Fibroblast of peridontal ligament (primary cell): ENCODE measurements at regions not wholly inside any gene's neighbourhood (a gene's known extent, or its start where the extent isn't known, plus 50 kb on each side); places are given as distances from the start of the nearest gene placed in this dataset.
"Not testable (repeated sequence)": the region's sequence is repeated elsewhere in the genome, so short reads cannot be mapped to it uniquely, and the experiment has no call there.

Experiments
- DNase-seq: peaks from one replicate; pipeline ENCODE4 v3.0.0-alpha.2; 2010; ENCODE audit errors: extremely low read depth

DNA sequence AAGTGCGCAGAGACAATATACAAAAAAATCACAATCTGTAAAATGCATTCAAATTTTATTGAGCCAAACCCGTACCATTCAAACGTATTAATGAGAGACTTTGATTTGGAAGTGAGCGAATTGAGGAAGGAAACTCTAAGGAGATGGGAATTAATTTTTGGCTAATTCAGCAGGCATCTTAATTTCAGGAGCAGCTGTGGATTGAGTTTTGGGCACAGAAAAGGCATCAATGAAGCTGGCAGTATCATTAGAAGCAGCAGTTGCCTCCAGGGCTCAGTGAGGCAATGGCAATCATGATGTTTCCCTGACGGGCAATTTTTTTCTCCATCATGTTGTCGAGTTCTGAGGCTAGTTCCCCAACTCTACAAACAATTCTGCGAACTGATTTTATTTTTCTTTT is 2041.6 kb downstream of the NCAM2 start:
- DNase-seq, result no peak

DNA sequence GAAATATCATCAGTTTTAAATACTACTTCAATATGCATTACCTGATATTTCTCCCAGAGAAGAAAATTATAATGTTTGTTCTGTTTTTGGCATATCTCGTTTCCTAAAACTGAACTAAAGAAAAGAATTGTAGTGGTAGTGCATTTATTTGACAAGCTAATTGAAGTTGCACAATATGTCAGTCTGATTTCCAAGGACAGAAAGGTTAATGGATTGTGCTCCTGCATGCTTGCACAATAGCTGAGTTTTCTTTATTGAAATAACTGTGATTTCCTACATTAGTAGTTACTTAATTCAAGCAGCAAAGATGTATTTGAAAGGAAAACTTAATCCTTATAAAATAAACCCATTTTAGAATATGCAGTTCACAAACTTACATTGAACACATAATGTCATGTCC is 2047.7 kb downstream of the NCAM2 start:
- no peak for DNase-seq

DNA sequence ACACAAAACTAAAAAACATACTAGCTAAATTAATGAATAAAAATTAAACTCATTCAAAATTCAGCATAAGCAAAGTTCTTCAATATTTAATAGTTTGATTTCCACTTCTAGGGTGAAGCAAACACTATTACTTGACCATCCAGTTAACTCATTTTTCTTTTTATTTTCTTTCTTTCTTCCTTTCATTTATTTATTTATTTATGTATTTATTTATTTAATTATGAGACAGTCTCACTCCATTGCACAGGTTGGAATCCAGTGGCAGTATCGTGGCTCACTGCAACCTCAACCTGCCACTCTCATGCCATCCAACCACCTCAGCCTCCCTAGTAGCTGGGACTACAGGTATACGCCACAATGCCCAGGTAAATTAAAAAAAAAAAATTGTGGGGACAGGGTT is 2069.5 kb downstream of the NCAM2 start:
- DNase-seq, result no peak

DNA sequence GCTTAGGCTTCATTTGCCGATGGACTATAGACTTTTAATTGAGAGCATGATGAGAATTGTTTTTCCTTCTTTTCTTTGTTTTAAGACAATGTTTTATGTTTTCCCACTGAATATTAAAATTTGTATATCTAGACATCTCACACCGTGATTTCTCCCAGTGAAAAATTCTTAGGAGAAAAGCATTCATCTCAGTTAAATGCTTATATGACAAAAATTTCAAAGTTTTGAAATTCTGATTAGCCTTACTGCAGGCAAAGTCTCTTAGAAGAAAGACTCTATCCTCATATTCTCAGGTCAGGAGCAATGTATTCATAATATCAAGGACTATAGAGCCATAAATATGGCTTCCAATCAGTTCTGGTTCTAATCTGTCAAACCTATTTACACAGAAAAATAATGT is 2085.0 kb downstream of the NCAM2 start:
- DNase-seq, result no peak

DNA sequence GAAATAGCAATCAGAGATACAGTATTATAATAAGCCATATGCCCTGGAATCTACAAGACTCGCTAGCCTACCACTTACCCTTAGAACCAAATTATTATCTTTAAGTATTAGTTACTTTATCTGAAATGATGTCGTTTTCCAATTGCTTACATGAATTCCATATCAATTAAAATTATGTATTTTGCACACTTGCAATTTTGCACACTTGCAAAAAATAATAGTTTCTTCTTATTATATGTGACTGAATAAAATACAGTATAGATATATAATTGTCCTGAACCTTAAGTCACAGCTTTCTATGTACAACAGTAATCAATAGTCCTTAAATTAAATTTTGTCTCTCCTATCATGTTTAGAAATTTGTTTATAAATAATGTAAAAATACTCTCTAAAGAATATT is 2095.1 kb downstream of the NCAM2 start:
- DNase-seq, result no peak

DNA sequence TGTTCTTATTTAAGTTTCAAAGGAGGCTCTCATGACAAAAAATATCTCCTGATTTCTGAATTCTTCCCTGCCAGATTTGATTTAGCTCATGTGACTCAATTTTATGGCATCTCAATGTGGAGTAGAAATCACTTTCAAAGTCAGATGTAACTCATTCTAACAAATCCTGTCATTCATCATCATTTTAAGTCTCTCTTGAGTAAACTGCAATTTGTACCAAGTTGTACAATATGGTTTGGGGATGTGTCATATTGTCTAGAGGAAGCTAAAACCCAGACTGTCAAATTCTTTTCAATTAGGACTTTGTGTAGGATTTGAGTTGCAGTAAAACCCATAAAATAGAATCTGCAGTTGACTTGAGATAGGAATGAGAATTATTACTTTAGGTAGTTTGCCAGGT is 2101.0 kb downstream of the NCAM2 start:
- no peak for DNase-seq

DNA sequence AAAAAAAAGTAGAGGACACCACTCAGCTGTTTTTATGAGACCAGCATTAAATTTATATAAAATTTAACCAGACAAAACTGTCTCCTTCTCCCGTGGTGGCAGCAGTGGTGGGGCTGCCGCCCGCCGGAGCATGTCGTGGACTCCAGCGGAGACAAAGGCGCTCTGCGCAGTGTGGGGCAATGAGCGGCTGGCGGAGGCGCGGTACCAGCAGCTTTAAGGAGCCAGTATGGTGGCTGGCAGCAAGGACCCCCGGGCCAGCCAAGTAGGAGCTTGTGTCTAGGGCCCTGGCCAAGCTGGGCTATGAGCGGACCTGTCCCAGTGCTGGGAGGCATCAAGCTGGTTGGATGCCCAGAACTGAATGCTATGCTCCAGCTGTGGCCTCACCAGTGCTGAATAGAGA is 2102.9 kb downstream of the NCAM2 start:
- DNase-seq, result no peak

DNA sequence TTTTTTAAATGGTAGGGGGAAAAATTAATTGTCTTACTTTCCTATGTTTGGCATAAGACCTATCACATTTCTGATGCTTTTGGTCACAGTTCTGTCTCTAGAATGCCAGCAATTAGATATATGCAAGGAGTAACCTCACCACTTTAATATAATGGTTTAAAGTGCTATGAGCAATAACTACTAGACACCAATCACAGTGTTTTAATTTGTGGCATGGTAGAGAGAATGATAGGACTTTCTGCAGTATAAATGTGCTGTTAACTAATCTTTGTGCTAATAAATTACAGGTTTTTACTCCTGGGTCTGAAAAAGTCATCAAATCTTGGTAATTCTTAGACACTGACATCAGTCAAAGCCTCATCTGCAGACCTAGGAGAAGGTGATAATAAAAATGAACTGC is 2110.3 kb downstream of the NCAM2 start:
- no peak for DNase-seq

DNA sequence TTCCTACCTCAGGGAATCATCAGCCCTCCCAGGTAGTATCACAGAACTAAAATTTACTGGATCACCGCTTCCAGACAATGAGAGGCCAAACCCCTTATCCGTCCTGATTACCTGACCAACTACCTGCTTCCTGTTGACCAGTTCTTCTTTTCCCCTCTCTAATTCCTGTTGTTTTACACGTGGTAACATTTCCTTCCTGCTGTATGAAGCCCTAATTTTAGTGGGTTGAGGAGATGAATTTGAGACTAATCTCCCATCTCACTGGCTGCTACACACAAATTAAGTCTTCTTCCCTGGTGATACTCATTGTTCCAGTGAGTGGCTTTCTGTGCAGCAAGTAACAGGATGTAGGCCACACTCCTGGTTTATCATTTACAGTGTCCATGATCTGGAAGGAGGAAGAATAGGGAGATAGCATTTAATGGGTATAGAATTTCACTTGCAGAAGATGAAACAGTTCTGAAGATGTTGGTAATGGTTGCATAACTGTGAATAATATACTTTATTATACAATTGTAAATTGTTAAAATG is 2112.9 kb downstream of the NCAM2 start:
- DNase-seq, result no peak

DNA sequence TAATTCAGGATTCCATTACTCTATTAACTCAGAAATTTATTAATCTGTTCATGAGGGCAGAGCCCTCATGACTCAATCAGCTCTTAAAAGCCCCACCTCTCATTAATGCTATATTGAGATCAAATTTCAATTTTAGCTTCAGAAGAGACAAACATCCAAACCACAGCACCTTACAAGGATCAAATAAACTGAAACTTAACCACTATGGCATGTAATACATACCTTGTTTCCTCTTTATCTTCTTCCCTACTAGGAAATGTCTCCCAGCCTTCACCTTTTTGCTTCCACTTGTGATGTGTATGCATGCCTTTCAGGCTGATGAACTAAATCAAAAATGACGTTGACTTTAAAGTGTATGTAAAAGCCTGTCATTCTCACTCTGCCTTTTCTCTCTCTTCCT is 2121.3 kb downstream of the NCAM2 start:
- DNase-seq, result no peak

DNA sequence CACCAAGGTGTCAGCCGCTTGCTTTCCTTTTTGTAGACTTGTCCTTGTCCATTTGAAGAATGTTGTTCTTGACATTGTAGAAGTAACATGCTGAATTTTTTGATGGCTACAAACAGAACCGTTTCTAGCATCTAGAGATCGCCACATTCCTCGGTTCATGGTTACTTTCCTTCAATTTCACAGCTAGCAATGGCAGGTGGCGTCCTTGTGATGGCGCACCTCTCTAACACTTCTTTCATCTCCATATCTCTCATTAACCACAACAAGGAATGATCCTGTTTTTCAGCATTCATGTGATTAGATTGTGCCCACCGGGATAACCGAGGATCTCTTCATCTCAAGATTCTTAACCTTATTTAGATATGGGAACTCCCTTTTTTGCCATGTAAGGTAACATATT is 2129.8 kb downstream of the NCAM2 start:
- DNase-seq, result no peak

DNA sequence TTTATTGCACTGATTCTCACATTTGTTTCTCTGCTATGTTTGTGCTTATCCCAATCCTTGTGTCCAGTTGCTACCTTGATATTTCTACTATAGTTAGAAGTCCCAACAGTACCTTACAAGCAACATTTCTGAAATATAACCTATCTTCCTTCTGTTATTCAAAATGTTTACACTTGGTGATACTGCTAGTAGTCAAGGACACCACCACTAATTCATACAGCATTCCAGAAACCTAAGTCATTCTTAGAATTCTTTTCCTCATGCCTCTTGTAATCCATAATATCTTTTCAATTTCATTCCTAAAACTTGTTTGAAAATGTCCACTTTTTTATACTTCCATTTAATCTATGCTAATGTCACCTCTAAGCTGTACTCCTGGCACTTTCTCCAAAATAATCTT is 2132.1 kb downstream of the NCAM2 start:
- no peak for DNase-seq

DNA sequence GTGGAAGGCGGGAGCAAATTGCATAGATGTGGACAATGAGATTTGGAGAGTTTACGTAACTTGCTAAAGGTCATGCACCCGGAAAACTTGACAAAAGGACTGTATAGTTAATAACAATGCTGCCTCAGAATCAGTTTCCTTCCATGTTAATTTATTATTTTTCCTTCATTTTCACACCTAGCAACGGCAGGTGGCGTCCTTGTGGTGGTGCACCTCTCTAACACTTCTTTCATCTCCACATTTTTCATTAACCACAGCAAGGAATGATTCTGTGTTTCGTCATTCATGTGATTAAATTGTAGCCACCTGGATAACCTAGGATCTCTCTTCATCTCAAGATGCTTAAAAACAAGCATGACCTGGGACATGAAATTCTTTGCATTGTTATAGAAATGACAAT is 2133.0 kb downstream of the NCAM2 start:
- no peak for DNase-seq

DNA sequence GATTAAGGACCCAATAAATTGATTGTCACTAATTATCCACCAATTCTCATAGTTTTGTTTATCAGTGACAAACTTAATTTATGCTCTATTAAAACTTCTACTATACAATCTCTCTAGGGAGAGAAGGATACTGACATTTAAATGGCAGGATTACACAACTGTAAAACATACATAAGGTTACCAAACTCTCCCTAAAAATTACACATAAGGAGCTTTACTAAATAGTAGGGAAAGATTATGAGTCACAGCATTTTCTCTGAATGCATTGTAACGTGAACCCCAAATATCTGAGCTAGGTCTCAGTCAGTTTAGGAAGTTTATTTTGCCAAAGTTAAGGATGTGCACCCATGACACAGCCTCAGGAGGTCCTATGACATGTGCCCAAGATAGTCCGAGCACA is 2140.6 kb downstream of the NCAM2 start:
- no peak for DNase-seq

DNA sequence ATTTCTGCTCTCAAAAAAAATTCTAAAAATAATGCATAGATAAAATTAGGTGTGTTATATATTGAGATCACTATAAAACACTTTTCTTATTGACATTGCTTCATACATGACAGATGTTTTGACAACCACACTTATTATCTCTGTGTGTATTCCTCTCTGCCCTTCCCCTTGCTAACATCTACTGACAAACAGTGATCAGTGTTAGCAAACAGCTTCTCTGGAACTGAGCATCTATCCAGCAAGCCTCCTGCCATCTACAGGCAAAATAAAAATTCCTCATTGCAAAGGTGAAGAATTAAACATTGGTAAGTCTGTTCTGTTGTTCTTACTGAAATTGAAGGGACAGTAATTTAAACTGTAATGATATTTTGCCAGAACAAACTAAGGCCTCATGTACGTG is 2153.9 kb downstream of the NCAM2 start:
- no peak for DNase-seq

DNA sequence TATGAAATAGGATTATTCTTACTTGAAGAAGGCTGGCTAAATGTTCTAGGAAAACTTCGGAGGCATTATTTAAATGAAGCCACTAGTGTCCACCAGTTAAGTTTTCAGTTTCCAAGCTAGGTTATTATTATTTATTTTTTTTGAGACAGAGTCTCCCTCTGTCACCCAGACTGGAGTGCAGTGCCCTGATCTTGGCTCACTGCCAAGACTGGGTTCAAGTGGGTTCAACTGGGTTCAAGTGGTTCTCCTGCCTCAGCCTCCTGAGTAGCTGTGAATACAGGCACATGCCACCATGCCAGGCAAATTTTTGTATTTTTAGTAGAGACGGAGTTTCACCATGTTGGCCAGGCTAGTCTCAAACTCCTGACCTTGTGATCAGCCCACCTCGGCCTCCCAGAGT is 2155.6 kb downstream of the NCAM2 start:
- DNase-seq, result not testable (repeated sequence)

DNA sequence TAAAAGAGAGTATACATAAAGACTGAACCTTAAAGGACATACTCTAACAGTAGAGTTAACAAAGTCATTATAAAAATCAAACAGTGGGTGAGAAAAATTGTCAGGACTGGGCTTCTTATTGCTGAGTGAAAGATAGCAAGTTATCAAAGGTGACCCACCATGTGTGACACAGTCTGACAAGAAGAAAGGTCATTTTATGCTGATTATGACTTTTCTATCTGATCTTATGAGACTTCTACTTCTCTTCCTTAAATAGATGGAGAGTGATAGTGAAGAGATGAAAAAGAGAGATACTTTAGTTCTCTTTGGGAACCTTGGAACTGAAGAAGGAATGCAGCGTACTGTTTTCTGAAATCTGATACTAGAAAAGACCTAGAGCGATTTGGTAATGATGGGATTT is 2157.1 kb downstream of the NCAM2 start:
- DNase-seq, result no peak

DNA sequence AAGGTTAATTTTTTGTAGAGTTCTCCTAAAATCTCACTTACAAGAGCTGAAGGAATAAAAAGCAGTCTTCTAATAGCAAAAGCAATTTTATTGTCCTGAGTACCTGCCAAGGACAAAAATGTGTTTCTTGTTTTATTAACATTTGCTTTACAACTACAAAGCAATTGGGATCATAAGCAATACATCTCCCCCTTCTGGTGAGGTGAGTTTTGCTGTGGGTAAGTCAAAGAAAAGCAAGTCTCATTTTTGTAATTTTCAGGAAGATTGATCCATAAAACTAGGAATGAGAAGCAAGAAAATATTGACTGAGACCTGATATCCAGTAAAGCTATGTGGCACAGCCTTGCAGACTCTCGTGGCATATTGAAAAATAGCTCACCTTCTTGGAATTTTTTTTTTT is 2162.7 kb downstream of the NCAM2 start:
- DNase-seq, result no peak

DNA sequence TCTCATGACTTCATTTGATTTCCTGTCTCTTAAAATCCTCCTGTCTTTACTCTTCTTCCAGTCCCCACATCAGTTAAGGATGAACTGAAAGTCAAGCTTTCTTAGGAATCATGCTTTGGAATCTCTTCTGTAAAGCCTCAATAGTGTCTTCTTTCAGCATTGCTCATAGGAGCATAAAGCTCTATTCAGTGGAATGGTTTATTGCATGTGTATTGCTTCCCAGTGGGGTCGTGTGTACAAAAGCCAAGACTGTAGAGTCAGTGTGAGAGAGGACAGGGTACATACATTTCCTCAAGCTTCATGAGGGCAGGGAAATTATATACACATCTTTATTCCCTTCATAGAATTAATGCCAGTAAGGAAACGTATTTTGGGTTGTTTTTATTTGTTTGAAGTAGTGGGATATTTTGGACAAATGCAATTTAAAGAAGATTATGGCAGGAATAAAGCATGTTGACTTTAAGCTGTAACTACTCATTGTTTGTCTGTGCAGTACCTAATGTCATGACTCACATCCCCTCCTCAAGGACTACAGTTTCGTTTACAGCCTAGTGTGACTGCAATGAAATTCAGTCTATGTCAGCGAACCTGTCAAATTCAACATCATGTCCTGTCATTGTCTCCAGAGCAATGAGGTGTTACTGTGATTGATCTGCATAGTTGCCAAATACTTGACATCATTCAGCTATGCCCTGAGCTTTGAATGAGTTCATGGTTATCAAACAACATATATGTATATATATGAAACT is 2164.2 kb downstream of the NCAM2 start:
- DNase-seq, result no peak
